SK-N-SH (cell line): ENCODE measurements at regions not wholly inside any gene's neighbourhood (a gene's known extent, or its start where the extent isn't known, plus 50 kb on each side); places are given as distances from the start of the nearest gene placed in this dataset.

ENCODE experiments used
- EP300 ChIP-seq, 2 experiments: IDR thresholded peaks; 2 replicates each; pipeline versions ENCODE4 v1.4.0 to v1.6.1; 2012; ENCODE audit warnings: borderline replicate concordance in 1 of 2, low read depth in 1 of 2, low read length in 1 of 2
- POLR2AphosphoS5 ChIP-seq: IDR thresholded peaks from 2 replicates; pipeline ENCODE4 v1.6.1; 2012; ENCODE audit warnings: low read depth, low read length

GRCh38 chr2:21303876-21304275 lies 180.1 kb downstream of the TDRD15 start:
- TF ChIP-seq EP300 (IDR thresholded peaks at IDR 0.05; ENCODE audit: borderline replicate concordance in 1 of 2, low read depth in 1 of 2, low read length in 1 of 2) (no peak), POLR2AphosphoS5 (no peak)
